T47D (cell line): ENCODE measurements at regions not wholly inside any gene's neighbourhood (a gene's known extent, or its start where the extent isn't known, plus 50 kb on each side); places are given as distances from the start of the nearest gene placed in this dataset.

Experiments used
- DNase-seq, 2 experiments: peaks; one replicate each; pipeline versions ENCODE4 v3.0.0 to v3.0.0-alpha.2; 2011 to 2012; ENCODE audit warnings: low read depth in 1 of 2, low spot score in 1 of 2
- JUND ChIP-seq: IDR thresholded peaks from 2 replicates; pipeline ENCODE4 v1.6.1; 2012; ENCODE audit warnings: low read depth
- in situ Hi-C: cut with HindIII; loops from 2 replicates; pipeline ENCODE4 v1.10.0; 2016; ENCODE audit warnings: low sequenced_read_pairs, low pct_unique_long_range_greater_than_20kb

DNA sequence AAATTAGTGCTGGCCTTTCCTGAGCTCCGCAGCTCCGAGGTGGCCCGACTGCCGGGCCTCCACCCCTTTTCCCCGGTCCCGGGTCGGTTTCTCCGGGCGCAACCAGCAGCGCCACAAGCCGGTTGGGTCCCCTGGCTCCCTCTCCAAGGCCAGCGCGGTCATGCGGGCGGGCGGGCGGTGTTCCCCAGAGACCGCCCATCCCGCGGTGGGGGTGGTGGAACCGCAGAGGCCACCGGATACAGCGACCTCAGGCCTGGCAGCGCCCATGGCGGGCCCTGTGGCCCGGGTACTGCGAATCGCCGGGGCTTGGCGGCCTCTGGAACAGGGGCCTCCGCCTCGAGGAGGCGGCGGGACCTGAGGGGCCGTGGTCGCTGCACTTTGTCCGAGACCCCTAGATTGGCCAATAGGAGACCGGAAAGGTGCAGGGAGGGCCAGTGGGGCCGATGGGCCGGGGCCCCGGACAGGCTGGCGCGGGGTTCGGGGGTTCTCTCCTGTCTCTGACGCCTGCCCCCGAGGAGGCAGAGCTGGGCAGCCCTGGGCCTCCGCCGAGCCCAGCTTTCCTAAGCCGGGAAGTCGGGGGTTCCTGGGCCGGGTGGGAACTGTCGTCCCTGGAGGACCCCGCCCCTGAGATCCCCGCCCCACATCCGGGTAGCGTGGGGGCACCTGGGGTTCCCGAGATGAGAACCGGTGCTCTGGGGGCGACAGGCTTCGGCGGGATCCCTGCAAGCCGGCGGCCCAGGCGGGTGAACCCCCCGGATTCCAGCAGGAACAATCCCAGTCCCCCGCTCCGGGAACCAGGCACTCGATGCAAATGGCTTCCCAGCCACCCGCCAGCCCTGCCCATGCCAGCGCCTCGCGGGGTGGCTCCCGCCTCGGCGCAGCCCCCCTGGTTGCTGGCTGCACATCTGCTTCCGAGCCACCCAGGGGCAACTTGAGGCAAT lies 293.9 kb downstream of the ZSWIM6 start:
- no peak for TF ChIP-seq JUND
- in situ Hi-C loops, result no loop called here
- no peak for DNase-seq

DNA sequence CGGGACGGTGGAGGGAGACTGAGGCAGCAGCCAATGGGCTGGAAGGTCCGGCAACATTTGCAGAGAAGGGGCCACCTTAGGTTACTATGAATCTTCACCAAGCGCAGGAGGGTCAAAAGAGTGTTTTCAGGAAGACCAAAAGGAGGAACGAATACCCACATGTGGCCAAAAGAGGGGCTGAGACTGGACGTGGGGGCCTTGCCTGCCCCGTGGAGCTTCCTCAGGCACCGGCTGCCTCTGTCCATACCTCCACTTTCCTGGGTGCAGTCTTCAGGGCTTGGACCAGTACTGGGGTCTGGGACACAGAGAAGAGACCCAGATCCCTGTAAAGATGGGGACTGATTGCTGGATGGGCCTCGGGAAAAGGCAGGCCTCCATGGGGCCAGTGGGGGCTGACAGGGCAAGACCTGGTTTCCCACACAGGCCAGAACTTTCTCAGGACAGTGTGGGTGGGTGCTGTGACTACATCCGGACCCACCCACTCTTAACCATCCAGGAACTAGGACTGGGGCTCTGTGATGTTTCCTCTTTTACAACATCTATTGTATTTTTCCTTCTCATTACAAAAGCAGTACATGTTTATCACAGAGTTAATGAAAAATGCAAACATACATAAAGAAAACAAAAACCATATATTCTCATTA lies 294.7 kb downstream of the ZSWIM6 start:
- TF ChIP-seq JUND, result no peak
- in situ Hi-C loops, result no loop called here
- no peak for DNase-seq

DNA sequence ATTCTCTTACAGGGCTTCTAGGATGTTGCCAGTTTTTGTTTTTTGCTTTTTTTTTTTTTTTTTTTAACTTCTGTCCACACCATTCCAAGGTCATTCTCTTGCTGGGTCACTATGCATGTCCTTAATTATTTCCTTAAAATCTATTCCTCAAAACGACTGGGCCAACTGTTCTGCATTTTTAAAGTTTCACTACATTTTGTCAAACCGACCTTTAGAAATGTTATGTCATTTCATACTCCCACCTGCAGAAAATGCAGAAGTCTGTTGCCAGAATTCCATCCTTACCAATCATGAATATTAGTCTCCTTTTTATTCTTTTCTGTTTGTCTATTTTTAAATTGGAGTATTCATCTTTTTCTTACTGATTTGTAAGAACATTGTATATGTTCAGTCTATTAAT lies 295.5 kb downstream of the ZSWIM6 start:
- TF ChIP-seq JUND, result no peak
- in situ Hi-C loops, result no loop called here
- DNase-seq, result no peak

DNA sequence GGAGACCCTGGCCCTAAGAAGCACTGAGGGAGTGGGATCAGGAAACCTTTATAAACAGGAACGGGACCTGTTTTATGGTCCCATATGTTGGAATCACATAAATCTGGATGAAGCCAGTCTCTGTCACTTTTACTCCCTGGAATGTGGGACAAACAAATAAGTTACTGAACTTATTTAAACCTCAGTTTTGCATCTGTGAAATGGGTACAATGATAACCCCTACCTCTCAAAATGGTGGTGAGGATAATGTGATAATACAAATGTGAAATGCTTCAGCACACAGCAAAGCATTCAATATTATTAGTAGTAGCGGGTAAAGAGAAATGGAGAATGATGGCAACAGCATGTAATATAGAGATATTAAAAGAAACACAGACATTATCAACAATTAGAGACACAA lies 298.9 kb downstream of the ZSWIM6 start:
- in situ Hi-C loops, result no loop called here
- DNase-seq, result no peak
- TF ChIP-seq JUND, result no peak

DNA sequence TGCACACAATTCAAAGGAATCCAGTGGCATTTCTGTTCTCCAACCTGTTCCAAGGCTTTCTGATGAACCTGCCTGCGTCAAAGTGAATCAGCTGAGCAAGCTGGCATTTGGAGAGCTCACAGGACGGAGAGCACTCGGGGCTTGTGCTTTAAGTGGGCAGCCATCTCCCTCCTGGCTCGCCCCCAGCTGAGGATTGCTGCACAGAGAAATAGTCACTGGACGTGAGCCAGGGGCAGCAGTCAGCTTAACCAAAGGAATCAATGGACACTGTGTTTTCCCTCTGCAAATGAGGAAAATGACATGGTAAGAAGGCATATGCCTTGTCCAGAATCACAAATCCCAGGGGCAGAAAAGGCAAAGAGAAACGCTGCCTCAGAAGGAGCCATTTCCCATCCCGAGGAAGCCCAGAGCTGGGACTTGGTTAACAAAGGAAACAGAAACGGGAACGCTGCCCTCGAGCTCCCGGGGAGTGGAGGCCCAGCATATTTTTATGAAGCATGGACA lies 299.4 kb downstream of the ZSWIM6 start:
- TF ChIP-seq JUND, result no peak
- in situ Hi-C loops, result no loop called here
- DNase-seq, result no peak

DNA sequence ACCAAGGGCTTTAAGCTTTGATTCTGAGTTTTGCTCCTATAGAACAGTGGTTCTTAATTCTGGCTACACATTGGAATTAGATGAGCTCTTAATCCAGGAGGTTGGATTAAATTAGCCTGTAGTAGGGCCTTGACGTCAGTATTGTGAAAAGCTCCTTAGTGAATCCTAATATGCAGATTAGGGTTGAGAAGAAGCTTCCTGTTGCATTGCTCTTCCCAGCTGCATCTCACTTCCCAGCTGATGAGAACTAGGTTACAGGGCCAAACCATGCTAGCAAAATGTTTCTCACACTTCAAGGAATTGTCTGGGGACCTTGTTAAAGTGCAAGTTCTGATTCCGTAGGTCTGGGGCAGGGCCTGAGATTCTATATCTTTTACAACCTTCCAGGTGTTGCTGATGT lies 300.0 kb downstream of the ZSWIM6 start:
- no peak for TF ChIP-seq JUND
- no peak for DNase-seq
- in situ Hi-C loops, result no loop called here

DNA sequence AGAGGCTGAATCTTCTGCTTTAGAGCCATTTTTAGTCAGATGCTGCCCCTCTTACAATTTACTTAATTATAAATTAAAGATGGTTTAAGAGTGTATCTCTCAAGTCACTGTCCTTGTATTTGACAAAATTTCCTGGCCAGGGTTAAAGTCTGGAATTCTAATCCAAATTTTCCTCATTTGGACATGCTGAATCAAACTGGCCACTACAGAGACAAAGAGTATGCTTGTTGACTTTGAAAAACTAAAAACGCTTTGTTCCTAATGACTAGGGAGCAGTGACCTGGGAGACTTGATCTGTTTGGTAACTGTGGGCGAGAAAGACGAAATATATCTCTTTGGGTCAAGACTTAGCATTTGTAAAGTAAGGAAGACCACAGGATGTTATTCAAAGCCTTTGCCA lies 303.2 kb downstream of the ZSWIM6 start:
- in situ Hi-C loops, result no loop called here
- DNase-seq, result no peak

DNA sequence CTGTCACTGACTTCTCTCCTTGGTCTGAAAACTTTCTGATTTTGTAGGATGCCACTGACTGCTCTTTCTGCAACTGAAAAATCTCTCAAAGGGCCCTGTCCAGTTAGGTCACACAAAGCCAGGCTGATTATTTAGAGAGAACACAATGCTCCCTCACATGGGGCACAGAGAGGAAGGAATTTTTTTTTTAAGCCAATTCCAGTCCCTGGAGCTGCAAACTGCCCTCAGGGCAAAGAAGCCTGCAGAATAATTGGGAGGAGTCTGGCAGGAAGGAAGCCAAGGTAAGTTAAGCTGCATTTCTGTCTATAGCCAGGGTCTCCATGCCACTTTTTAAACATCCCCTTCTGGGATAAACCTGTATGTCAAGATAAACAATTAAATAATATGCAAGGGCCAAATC lies 305.5 kb downstream of the ZSWIM6 start:
- no peak for TF ChIP-seq JUND
- peak in 1 of 2 experiments; percentile 28 for DNase-seq
- in situ Hi-C loops, result no loop called here

More for the DNA sequence above, 303.2 kb downstream of the ZSWIM6 start:
- TF ChIP-seq JUND, result no peak

DNA sequence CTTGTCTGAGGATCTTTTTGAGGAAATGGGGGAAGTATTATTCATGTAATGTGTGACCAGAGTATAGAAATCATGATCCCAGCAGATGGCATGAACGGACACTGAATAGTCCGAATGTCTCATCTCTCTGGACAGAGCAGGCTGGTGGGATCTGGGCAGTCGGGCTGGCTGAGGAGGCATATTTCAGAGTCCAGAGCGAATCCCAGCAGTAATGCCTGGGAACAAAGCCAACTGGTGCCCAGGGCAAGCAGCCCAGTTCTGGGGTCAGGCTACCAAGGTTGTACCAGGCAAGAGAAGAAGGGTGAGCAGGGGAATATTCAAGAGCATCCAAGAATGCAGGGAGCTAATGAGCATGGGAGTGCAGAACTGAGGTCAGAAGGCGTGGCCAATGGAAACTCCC lies 306.4 kb downstream of the ZSWIM6 start:
- no peak for DNase-seq
- TF ChIP-seq JUND, result no peak
- in situ Hi-C loops, result no loop called here

DNA sequence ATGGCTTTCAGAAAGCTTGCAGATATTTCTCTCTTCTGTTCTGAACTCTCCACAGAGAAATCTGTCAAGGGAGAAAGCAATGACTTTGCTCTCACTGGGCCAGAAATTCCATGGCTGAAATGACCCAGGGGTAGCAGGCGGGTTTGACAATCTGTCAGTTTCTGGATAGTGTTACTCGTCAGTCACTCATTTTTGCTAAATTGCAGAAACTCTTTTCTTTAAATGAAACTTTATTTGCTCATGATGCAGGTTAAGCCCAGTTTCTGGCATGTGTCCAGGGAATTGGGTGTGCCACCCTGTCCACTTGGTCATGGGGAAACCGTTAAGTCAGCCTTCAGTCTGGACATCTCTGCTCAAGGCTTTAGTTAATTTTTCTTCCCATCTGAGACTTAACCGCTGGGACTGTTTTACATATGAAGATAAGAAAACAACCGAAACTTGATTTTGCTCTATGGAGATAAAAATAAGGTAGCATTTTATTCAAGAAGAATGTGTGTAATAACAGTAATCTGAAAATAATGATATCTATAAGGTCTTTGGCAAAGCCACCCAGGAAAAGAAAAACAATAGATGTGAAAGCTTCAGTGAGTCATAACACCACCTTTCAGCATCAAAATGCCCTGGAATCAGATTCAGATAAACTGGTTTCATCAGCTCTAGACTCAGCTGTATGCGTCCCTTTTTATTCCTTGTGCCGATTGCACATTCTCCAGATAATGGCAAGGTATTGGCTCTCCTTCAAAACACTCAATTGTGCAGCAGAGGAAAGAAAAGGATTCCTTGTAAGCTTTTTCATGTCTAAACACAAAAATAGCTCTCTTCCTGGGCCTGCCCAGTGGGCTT lies 308.3 kb downstream of the ZSWIM6 start:
- no peak for TF ChIP-seq JUND
- in situ Hi-C loops, result no loop called here
- no peak for DNase-seq

DNA sequence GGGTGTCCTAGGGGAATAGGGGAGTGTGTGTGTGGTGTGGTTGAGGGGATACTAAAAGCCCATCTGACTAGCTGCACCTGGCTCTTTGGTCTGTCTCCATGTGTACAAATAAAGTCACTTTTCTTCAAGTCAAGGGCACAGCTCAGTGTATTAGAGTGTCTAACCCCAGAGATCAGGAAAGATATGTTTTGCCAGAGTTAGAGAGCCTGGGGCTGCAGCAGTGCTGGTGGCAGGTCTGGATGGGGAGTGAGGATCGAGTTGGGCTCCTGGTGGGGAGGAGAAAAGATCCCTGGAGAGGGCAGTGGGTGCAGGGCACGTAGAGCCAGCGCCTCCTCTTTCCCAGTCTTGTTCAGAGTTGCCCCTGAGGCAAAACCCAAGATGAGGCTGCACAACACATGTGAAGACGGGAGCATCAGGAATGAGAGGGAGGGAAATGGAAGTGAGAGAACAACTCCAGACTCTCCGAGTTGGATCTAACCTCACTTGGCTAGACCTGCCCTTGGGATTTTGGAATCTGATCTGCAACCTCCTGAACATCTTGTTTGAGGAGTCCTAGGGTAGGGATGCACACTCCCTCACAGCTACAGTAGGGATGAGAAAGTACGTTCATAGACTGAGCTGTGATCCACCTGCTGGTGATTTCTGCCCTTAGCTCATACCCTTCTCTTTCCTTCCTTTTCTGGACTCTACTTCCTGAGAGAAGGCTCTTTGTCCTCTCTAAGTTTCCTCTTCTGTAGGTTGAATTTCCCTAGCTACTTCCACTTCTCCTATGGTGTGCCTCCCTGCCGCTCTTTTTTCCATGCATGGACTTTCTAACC lies 309.9 kb downstream of the ZSWIM6 start:
- TF ChIP-seq JUND, result no peak
- peak in 1 of 2 experiments; percentile 51 for DNase-seq
- in situ Hi-C loops, result no loop called here

DNA sequence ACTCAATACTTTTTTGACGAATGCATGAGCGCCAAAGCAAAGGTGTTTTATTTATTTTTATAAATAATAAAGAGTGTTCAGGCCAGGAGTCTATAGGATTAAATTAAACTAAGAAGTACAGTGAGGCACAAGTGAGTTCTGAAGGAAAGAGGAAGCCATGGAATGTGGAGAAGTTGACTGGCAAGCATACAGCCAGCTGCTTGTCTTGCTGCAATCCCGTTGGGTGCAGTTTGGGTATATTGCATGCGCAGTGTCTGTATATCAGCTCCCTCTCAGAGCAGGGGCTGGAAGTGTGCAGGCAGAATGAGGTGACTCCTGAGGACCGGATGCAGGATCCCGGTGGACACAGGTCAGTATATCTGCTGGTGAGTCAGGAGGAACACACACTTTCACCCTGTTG lies 315.6 kb downstream of the ZSWIM6 start:
- in situ Hi-C loops, result no loop called here
- TF ChIP-seq JUND, result no peak
- DNase-seq, result no peak
